HCT116 (cell line): ENCODE measurements at regions not wholly inside any gene's neighbourhood (a gene's known extent, or its start where the extent isn't known, plus 50 kb on each side); places are given as distances from the start of the nearest gene placed in this dataset.

Experiments used
- ATAC-seq: fragments of 200-7000 bp; cut with Tn5 transposase; 2 replicates; pipeline ENCODE4 v1.9.1; 2020; ENCODE audit warnings: mild to moderate bottlenecking, moderate library complexity
- BruUV-seq: library from RNA; stranded (reverse); fragments of 400-500 nt; replicated peaks from 2 replicates; lab custom pipeline; 2021; lab: Mats Ljungman, UMichigan
- CTCF ChIA-PET: fragments of 300-600 bp; sonication (Branson Sonifier 250); formaldehyde crosslinking; loops from one replicate; lab custom pipeline; 2021; ENCODE audit warnings: antibody characterized with exemption; lab: Charles Lee
- POLR2A ChIA-PET: fragments of 300-600, 350-600 bp; sonication (Branson Sonifier 250); formaldehyde crosslinking; loops from one replicate; lab custom pipeline; 2021; ENCODE audit warnings: antibody characterized with exemption; lab: Charles Lee
- RAD21 ChIA-PET, 2 experiments: fragments of 300-600 bp; sonication (Branson Sonifier 250); formaldehyde crosslinking; loops; one replicate each; lab custom pipeline; 2023; ENCODE audit warnings: low total read pairs in 2 of 2; ENCODE audit not compliant: uncharacterized antibody in 2 of 2, unreplicated experiment in 2 of 2, low non-redundant PET in 1 of 2; lab: Charles Lee
- DNase-seq: peaks from one replicate; pipeline ENCODE4 v3.0.0-alpha.2; 2010; ENCODE audit warnings: low read depth, low spot score
- H2AFZ ChIP-seq: fragments of 200-600 bp; shearing (Covaris generic), sonication (generic); 2 replicates; pipeline ENCODE4 v1.6.1; 2017; ENCODE audit warnings: low read depth, mixed run types, mixed read lengths, antibody characterized with exemption, low read length; ENCODE audit not compliant: poor library complexity, severe bottlenecking
- H3K27ac ChIP-seq: 2 replicates; pipeline ENCODE4 v1.5.1; 2012; ENCODE audit warnings: low read depth, low read length
- H3K27me3 ChIP-seq: fragments of 200-600 bp; sonication (generic); 2 replicates; pipeline ENCODE4 v1.6.1; 2016; ENCODE audit warnings: mixed run types, low read length, mixed read lengths; ENCODE audit not compliant: insufficient read depth
- H3K36me3 ChIP-seq, 2 experiments: fragments of 200-500 bp in 1 of 2; fragments of 200-600 bp in 1 of 2; sonication (Bioruptor generic) in 1 of 2; sonication (generic) in 1 of 2; 2 replicates each; pipeline versions ENCODE4 v1.5.1 to v1.6.1; 2014 to 2016; ENCODE audit warnings: low read length in 2 of 2, inconsistent platforms in 1 of 2, mixed read lengths in 1 of 2, mixed run types in 1 of 2; ENCODE audit not compliant: insufficient read depth in 2 of 2, control insufficient read depth in 1 of 2
- H3K4me1 ChIP-seq, 2 experiments: fragments of 200-600 bp in 1 of 2; sonication (generic) in 1 of 2; 2 replicates each; pipeline versions ENCODE4 v1.5.1 to v1.6.1; 2012 to 2017; ENCODE audit warnings: low read length in 2 of 2, inconsistent platforms in 1 of 2, mild to moderate bottlenecking in 1 of 2, mixed read lengths in 1 of 2, mixed run types in 1 of 2, moderate library complexity in 1 of 2; ENCODE audit not compliant: insufficient read depth in 2 of 2, control insufficient read depth in 1 of 2
- H3K4me2 ChIP-seq: fragments of 200-600 bp; sonication (generic); 2 replicates; pipeline ENCODE4 v1.6.1; 2017; ENCODE audit warnings: mixed run types, low read length, mixed read lengths
- H3K4me3 ChIP-seq, 2 experiments: fragments of 200-600 bp in 1 of 2; sonication (generic) in 1 of 2; replicated peaks in 1 of 2; 2 replicates each; pipeline ENCODE4 v1.5.1; 2011 to 2016; ENCODE audit warnings: low read length in 2 of 2, control low read depth in 1 of 2, low read depth in 1 of 2, mild to moderate bottlenecking in 1 of 2, mixed read lengths in 1 of 2, mixed run types in 1 of 2
- H3K79me2 ChIP-seq: fragments of 200-600 bp; sonication (generic); 2 replicates; pipeline ENCODE4 v1.6.1; 2017; ENCODE audit warnings: mild to moderate bottlenecking, mixed run types, low read length, moderate library complexity, mixed read lengths; ENCODE audit not compliant: insufficient read depth
- H3K9ac ChIP-seq: fragments of 200-600 bp; sonication (generic); 2 replicates; pipeline ENCODE4 v1.6.1; 2016; ENCODE audit warnings: low read length, mixed read lengths
- H3K9me2 ChIP-seq: fragments of 200-600 bp; sonication (generic), shearing (Covaris generic); 2 replicates; pipeline ENCODE4 v1.6.1; 2017; ENCODE audit warnings: mixed run types, mild to moderate bottlenecking, moderate library complexity; ENCODE audit not compliant: insufficient read depth
- H3K9me3 ChIP-seq, 2 experiments: fragments of 200-500 bp in 1 of 2; fragments of 200-600 bp in 1 of 2; sonication (Bioruptor generic) in 1 of 2; sonication (generic) in 1 of 2; 2 replicates each; pipeline ENCODE4 v1.6.1; 2014 to 2017; ENCODE audit warnings: low read length in 2 of 2, mixed read lengths in 2 of 2, inconsistent platforms in 1 of 2, low read depth in 1 of 2, mild to moderate bottlenecking in 1 of 2, mixed run types in 1 of 2, moderate library complexity in 1 of 2; ENCODE audit not compliant: control insufficient read depth in 1 of 2, insufficient read depth in 1 of 2
- H4K20me1 ChIP-seq: fragments of 200-600 bp; sonication (generic), shearing (Covaris generic); 2 replicates; pipeline ENCODE4 v1.6.1; 2017; ENCODE audit warnings: mixed run types, mild to moderate bottlenecking, moderate library complexity; ENCODE audit not compliant: insufficient read depth
- ATF3 ChIP-seq: IDR thresholded peaks from 2 replicates; pipeline ENCODE4 v1.6.1; 2012
- CTCF ChIP-seq, 3 experiments: fragments of 200-600 bp in 1 of 3; sonication (generic) in 1 of 3; IDR thresholded peaks in 2 of 3; conservative IDR thresholded peaks in 1 of 3; 2 replicates each; pipeline ENCODE4 v1.5.1; 2012 to 2017; ENCODE audit warnings: low read depth in 2 of 3, low read length in 2 of 3, antibody characterized with exemption in 1 of 3, borderline replicate concordance in 1 of 3, control low read depth in 1 of 3, mild to moderate bottlenecking in 1 of 3, mixed read lengths in 1 of 3, mixed run types in 1 of 3, moderate library complexity in 1 of 3; ENCODE audit not compliant: insufficient read depth in 1 of 3
- EGR1 ChIP-seq: IDR thresholded peaks from 2 replicates; pipeline ENCODE4 v1.6.1; 2012; ENCODE audit warnings: low read depth
- ELF1 ChIP-seq: IDR thresholded peaks from 2 replicates; pipeline ENCODE4 v1.6.1; 2012; ENCODE audit warnings: low read depth, borderline replicate concordance
- EZH2 ChIP-seq: fragments of 200-600 bp; sonication (generic); IDR thresholded peaks from 2 replicates; pipeline ENCODE4 v1.6.1; 2017; ENCODE audit warnings: antibody characterized with exemption, mixed run types
- EZH2phosphoT487 ChIP-seq: fragments of 200-600 bp; IDR thresholded peaks from 2 replicates; pipeline ENCODE4 v1.6.1; 2018; ENCODE audit warnings: antibody characterized with exemption, borderline replicate concordance
- JUND ChIP-seq: IDR thresholded peaks from 2 replicates; pipeline ENCODE4 v1.6.1; 2012
- POLR2AphosphoS5 ChIP-seq: IDR thresholded peaks from 2 replicates; pipeline ENCODE4 v1.6.1; 2011; ENCODE audit warnings: mild to moderate bottlenecking, low read depth, low read length, moderate library complexity
- SP1 ChIP-seq: IDR thresholded peaks from 2 replicates; pipeline ENCODE4 v1.6.1; 2012; ENCODE audit warnings: low read depth
- TCF7L2 ChIP-seq: IDR thresholded peaks from 2 replicates; pipeline ENCODE4 v1.7.0; 2011; ENCODE audit warnings: borderline replicate concordance, inconsistent platforms; ENCODE audit not compliant: insufficient read depth, insufficient read length; ENCODE audit errors: extremely low read depth
- YY1 ChIP-seq: IDR thresholded peaks from 2 replicates; pipeline ENCODE4 v1.6.1; 2011; ENCODE audit warnings: low read length, low read depth, moderate library complexity, mild to moderate bottlenecking; ENCODE audit not compliant: insufficient replicate concordance; ENCODE audit errors: extremely low read depth
- ZBTB33 ChIP-seq: IDR thresholded peaks from 2 replicates; pipeline ENCODE4 v1.6.1; 2011; ENCODE audit warnings: mild to moderate bottlenecking, low read length, moderate library complexity; ENCODE audit not compliant: insufficient replicate concordance; ENCODE audit errors: extremely low read depth
- intact Hi-C: fragments of 100-400 bp; cut with micrococcal nuclease; formaldehyde crosslinking; loops from 2 replicates; pipeline ENCODE4 v1.10.0; 2022

GRCh38 chr2:236633219-236633570 lies 63.6 kb downstream of the ACKR3 start:
- no peak overlapping the region for H3K4me2 ChIP-seq
- peaks cover 9% of the 10 kb centered on the region for H3K27me3 ChIP-seq
- no peak overlapping the region for H3K27ac ChIP-seq
- H3K9me3 ChIP-seq: no peaks in the 10 kb centered on the region
- H3K4me1 ChIP-seq: no peaks in the 10 kb centered on the region
- no peaks in the 10 kb centered on the region for H3K9me2 ChIP-seq
- H3K4me3 ChIP-seq: no peak overlapping the region
- intact Hi-C loops: no loop called here
- ChIA-PET CTCF (no interaction called here), POLR2A (no interaction called here), RAD21 (no interaction called here)
- TF ChIP-seq JUND (no peak), YY1 (no peak)
- ATAC-seq: no peak
- BruUV-seq: no TSS peak
- H3K79me2 ChIP-seq: no peaks in the 10 kb centered on the region
- H4K20me1 ChIP-seq: no peaks in the 10 kb centered on the region
- no peak for DNase-seq
- no peak overlapping the region for H3K9ac ChIP-seq
- no peaks in the 10 kb centered on the region for H3K36me3 ChIP-seq
- no peak overlapping the region for H2AFZ ChIP-seq

- Histone ChIP-seq H3K9me2 (no peaks in the 10 kb centered on the region), H3K4me3 (no peak overlapping the region), H3K36me3 (no peaks in the 10 kb centered on the region), H3K9ac (no peak overlapping the region), H3K4me1 (no peaks in the 10 kb centered on the region), H3K79me2 (no peaks in the 10 kb centered on the region), H3K4me2 (no peak overlapping the region), H3K9me3 (no peaks in the 10 kb centered on the region), H4K20me1 (no peaks in the 10 kb centered on the region), H3K27me3 (peaks cover 9% of the 10 kb centered on the region), H2AFZ (no peak overlapping the region), H3K27ac (no peak overlapping the region)
- ChIA-PET RAD21 (no interaction called here), CTCF (no interaction called here), POLR2A (no interaction called here)
- DNase-seq (no peak), ATAC-seq (no peak)
- intact Hi-C loops: no loop called here
- TF ChIP-seq JUND: no peak
- no peak for TF ChIP-seq ZBTB33
- no peak for TF ChIP-seq EGR1
- TF ChIP-seq POLR2AphosphoS5: no peak
- TF ChIP-seq SP1: no peak
- no peak for TF ChIP-seq YY1
- TF ChIP-seq EZH2phosphoT487: no peak
- TF ChIP-seq ATF3: no peak
- no peak for TF ChIP-seq EZH2
- TF ChIP-seq TCF7L2: no peak
- no peak for TF ChIP-seq CTCF (IDR thresholded peaks at IDR 0.05 in 2 of 3, conservative IDR thresholded peaks at IDR 0.05 in 1 of 3; ENCODE audit: borderline replicate concordance in 1 of 3, insufficient read depth in 1 of 3, low read depth in 2 of 3, low read length in 2 of 3)
- TF ChIP-seq ELF1: no peak
- BruUV-seq: no TSS peak
Measured at GRCh38 chr2:236633775-236634560, 64.3 kb downstream of the ACKR3 start.
